HG03097 (cell line): ENCODE measurements at regions not wholly inside any gene's neighbourhood (a gene's known extent, or its start where the extent isn't known, plus 50 kb on each side); places are given as distances from the start of the nearest gene placed in this dataset.
A peak's percentile ranks its signal among the peaks of the same experiment; 100 is the strongest.
"Not testable (repeated sequence)": the region's sequence is repeated elsewhere in the genome, so short reads cannot be mapped to it uniquely, and the experiment has no call there.

Experiments
- ATAC-seq: cut with Tn5 transposase; IDR thresholded peaks from one replicate; pipeline ENCODE4 v1.9.1; 2021; ENCODE audit not compliant: unreplicated experiment, low FRiP score

DNA sequence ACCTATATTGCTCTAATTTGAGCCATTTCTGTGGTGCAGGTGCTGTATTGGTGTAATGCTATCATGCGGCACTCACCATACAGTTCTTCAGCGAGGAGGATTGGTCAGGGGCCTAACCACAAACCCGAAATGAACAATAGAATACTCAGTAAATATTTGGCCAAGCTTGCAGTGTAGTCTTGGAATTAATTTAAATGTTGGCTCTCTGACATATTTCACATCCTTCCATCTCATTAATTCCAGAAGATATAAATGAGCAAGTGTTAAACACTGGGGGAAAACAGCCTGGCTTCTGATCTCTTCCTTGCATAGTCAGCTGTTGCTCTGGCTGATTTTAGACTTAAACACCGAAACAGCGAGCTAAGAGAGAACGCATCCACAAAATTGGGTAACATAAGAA lies 663.1 kb upstream of the GHITM start:
- no peak for ATAC-seq

DNA sequence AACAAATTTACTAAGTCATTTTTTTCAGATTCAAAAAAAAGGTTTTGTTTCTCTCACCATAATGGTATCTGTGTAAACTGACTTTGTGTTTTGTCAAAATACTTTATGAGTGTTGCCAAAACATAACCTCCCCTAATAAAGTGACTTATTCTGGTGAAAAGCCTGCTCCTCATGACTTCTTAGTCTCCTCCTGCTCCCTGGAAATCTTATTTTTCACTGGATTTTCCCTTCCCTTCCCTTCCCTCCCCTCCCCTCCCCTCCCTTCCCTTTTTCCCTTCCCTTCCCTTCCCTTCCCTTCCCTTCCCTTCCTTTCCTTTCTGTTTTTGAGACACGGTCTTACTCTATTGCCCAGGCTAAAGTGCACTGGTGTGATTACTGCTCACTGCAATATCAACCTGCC lies 650.1 kb upstream of the GHITM start:
- no peak for ATAC-seq

DNA sequence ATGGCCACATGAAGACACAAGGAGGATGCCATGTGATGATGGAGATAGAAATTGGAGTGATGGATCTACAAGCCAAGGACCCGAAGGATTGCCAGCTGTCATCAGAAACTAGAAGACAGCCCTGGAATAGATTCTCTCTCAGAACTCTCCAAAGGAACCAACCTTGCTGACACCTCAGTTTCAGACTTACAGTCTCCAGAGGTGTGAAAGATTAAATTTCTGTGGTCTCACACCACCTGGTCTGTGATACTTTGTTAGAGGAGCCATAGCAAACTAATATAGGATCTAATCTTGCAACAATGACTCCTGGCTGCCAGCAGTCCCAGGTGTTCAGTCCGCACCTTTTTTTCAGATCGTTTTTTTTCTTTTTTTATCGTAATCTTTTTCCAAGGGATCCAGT lies 647.3 kb upstream of the GHITM start:
- no peak for ATAC-seq

DNA sequence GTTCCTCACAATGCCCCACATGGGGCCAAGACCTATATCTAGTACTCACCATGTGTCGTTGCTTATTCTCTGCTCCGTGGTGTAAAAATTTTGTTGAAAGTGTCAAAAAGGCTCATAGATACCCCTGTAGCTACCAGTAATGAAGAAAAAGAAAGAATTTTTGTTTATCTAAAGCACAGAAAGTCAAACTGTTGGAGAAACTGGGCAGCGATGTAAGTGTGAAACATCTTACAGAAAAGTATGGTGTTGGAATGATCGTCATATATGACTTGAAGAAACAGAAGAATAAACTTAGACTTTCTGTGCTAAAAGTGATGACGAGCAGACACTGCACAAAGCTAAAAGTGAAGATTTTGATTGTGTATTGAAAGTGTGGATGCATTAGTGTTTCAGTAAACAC lies 626.6 kb upstream of the GHITM start:
- ATAC-seq, result no peak

DNA sequence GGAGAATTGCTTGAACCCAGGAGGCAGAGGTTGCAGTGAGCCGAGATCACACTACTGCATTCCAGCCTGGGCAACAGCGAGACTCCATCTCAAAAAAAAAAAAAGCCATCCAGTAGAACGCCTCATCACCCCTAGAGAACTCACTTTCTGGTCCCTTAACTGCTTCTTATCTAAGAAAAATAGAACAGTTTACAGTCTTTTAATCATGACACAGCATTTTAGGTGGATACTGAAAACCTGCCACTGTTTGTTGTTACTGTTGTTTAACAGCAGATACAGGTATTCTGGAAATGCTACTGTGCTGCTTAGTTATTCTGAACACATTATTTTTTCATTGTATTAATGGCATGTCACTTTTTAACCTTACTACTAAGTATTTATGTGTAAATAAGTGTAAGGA lies 624.3 kb upstream of the GHITM start:
- ATAC-seq, result no peak

DNA sequence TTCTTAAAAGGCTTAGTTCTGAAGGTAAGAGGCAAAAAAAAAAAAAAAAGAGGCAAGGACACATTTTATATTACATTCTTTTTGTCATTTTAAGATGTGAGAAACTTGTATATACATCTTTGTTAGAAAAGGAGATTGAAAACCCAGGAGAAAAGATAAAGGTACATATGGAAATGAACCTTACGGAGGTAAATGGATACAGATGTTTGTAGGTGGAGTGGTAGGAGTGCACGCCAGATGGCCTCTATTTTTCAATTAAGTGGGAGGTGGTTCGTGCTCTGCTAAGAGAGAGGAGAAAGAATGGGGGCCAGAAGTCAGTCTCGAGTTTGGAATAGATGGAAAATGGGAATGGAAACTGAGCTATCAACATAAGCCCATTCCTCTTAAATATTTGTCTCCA lies 622.5 kb upstream of the GHITM start:
- ATAC-seq, result no peak

DNA sequence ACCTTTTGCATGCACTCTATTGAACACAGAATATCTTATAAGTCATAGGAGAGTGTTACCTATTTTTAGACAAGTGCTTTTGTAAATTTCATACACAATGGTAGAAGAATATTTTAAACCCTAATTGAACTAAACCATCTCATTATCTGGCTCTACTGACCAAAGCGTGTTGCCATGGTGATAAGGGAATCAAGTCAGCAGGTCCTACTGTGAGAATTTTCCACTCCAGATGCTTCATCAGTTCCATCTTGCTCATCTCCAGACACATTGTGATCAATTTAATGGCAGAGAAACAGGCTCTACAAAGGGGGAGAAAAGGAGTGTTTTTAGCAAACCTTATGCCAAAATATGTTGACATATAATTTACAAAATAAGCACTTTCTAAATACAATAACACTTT lies 621.9 kb upstream of the GHITM start:
- ATAC-seq, result no peak

DNA sequence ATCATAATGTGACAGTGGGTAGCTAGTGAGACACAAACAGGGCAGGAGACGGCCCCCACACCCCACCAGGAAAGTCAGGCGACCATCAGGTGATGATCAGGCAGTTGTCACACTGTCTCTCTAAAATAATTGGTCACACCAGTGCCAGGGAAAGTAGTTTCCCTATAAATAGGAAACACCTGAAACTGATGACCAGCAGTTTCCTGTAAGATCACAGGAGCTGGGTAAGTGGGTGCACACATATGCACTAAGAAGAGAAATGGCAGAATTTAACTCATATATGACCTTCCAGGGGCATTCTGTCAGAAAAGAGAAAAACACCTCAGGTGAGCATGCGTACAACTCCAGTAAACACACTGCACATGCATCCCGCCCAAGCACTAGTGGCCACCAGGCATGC lies 620.5 kb upstream of the GHITM start:
- ATAC-seq, result no peak

DNA sequence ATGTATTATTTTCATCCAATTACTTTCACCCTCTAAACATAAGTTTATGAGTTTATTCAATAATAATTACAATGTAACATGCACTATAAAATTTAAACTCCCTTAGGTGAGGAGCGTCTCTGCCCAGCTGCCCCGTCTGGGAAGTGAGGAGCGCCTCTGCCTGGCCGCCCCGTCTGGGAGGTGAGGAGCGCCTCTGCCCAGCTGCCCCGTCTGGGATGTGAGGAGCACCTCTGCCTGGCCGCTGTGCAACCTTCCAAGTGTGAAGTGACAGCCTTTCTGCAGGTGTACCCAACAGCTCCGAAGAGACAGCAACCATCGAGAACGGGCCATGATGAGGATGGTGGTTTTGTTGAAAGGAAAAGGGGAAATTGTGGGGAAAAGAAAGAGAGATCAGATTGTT lies 618.9 kb upstream of the GHITM start:
- not testable (repeated sequence) for ATAC-seq

DNA sequence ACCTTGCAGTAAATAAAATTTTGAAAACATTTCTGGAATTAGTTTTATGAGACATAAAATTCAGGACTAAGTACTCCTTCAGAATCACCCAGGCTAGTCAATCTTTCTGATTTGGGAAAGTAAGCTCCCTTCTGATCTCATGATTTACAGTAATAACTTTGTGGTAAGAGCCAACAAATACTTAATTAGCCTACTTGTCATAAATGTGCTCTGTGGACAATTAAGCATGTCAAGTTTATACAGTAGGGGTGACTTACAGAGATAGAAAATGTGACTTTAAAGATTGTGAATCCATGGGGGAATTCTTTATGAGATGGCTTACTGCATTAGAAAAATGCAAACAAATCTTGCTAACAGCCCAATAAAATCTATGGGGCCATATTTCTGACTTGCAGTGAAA lies 616.9 kb upstream of the GHITM start:
- no peak for ATAC-seq

DNA sequence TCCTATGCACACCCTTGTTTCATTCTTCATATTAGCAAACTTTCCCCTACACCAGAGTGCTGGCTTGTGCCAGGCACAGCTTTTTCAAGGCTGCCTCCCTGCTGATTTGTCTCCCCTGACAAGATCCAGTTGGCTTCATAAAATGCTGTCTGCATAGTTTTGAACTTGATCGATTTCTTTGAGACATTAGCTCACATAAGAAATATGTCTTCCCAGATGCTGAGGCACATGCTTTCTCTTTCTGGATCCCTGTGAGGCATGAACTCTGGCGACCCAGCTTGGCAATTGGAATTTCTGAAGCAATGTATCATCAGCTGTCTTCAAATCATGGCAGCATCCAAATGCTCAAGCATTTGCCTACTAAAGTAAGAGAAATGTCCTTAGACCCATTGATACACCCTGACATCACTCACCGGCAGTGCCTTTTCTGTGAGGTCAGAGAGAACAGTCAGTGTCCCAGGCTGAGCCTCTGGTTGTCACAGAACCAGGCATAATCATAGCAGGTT lies 616.4 kb upstream of the GHITM start:
- ATAC-seq, result no peak

DNA sequence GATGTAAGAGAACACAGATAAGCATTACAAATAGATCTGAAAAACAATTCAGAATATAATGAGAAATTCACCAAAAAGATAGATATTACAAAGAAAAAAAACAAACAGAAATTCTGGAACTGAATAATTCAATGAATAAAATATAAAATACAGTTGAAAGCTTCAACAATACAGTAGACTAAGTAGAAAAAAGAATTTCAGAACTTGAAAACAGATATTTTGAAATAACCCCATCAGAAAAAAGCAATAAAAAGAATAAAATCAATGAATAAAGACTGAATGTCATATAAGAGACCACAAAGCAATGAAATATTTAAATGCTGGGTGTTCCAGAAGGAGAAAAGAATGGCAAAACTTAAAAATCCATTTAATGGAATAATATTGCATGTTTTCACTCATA lies 611.4 kb upstream of the GHITM start:
- no peak for ATAC-seq

DNA sequence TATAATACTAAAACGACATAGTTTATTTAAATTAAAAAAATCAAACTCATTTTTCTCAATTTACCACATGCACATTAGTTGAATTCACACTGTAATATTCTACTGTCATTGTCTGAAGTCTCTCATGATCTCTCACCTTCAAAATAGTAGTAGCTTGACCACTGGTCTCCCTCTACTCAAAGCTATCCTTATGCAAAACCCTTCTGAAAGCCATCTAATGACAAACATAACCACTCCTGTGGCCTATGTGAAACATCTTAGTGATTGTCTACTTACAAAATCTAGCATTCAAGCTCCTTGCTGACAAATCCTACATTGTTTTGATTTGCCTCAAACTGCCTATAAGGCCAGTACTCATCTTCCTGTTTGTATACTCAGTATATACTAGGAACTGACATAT lies 606.0 kb upstream of the GHITM start:
- ATAC-seq, result no peak

DNA sequence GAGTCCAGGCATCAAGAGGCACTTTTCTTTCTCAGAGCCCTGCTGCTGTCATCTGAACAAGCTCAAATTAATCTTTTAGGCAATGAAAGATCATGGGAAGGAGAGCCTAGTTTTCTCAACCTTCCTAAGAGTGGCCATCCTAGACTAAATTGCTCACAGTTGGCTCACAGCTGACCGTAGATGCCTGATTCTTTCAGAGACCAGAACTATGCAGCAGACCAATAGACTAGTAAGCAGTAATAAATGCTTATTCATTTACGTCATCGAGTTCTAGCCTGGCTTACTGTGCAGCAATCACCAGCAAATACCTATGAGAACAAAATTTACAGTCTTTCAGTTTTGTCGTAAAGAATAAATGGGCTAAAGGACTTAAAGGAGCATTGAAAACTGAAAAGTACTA lies 602.9 kb upstream of the GHITM start:
- ATAC-seq, result no peak

DNA sequence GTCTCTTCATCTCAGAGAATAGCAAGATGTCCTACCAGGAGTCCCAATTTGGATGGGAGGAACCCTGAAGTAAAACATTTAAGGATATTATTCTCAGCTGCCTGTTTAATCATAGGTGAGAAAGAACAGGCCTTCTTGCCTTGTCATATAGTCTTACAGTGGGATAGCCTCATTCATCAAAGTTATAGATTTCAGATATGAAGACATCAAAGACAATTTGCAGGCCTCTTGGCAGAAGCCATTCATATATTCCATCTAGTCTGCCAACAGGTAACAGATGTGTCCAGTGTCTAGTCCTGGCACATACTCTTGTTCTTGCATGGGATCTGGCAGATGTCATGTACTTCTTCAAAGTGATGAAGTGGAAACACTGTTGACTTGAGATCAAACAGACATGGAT lies 601.3 kb upstream of the GHITM start:
- ATAC-seq, result no peak

DNA sequence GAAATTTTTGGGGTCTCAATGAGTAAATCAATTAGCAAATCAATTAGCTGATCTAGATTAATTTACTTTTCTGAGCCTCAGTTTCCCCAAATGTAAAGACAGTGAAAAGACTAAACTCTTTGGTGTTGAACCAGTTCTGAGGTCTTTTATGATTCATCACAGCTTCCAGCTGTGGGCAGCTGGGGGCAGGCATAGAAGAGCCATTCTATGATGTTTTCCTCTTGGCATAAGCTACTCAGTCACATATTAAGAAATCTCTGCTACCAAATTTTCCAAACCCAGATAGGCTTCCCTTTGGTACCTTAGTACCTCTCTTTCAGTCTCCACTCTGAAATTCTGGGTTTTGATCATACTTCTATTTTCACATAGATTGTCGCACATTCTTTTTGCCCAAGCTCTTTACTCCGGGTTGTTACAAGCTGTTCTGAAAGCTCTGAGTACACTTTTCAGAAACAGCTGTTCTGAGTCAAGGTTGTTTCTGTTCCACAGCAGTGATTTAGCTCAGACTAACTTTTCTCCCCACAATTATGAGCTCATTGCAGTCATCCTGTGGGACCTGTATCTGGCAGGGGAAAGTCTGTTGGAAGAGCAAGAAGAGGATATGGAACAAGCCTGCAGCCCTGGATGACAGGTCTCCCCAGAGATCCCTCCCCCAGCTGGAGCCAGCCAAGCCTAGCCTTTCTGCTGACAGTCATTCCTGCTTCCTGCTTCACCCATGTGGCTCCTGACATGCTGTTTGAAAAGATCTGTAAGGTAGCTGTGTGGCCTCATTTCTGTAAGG lies 599.6 kb upstream of the GHITM start:
- ATAC-seq, result peak; percentile 48

DNA sequence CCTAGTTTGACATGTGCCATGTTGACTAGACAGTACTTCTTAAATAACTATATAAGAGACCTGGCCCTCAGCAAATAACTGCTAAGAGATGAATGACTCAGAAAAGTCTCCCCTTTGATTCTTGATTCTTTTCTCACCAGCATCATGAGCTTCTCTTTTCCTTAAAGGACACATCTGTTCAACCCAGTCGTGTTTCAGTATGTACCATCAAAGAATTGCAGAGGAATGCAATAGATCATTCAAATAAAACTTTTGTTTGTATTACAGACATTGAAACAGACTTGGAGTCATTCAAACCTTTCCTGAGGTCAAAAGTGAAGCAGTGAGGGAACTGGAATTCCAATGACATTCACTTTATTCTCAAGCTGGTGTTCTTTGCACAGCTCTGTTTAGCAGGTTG lies 598.3 kb upstream of the GHITM start:
- no peak for ATAC-seq

DNA sequence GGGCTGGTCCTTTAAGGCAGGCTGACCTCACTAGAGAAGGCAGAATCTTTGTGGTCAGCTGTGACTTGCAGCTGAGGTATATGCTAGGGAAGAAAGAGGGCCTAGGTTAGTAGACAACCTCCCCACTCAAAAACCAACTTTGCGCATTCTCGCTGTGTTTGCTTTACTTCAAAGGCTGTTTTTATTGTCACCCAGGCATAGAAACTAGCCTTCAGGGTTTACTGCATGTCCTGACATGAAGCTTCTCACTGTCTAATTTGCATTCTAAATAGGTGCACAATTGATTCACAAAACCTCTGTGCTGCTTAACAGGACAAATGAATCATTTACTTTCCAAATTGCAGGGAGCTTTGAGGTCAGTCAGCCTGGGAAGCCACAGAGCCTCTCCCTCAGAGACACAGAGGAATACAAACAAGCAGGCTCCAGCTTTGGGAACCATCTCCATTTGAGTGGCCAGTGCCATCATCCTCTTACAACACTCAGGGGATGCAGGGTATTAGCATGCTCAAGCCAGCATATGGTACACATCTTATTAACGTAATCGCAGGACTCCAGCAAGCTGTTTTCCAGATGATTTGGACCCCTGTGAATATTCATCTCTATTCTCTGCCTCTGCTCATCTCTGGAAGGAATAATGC lies 596.4 kb upstream of the GHITM start:
- ATAC-seq, result peak; percentile 48

DNA sequence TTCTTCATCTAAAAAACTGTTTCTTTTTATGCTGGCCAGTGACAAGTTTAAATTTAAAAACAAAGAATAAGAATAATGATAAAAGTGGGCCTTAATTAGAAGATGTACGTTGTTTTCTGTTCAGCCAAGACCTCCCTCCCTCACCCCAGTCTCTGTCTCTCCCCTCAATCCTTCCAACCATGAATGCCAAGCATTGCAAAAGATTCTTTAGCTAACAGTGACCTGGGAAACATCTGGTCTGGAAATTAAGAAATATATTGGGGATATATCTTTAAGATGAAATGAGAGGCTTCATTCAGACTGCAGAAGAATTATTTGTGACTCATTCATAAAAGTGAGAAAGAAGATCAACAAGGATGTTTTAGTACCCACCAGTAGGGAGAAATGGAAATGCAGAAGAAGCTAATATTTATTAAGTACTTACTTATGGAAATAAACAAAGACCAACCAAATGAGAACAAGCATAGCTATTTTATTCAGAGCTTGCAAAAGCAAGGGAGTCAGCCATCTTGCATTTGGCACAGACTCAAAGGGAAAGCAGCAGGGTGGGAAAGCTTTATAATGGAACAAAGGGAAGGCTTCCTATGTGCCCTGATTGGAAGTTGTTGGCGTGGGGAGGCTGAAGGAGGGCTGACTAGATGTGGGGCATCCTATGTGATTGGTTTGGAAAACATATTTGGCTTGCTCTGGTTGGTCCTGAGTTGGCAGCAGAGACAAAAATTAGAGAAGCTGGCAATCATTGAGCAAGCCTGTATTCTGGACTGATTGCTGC lies 595.4 kb upstream of the GHITM start:
- ATAC-seq, result no peak

DNA sequence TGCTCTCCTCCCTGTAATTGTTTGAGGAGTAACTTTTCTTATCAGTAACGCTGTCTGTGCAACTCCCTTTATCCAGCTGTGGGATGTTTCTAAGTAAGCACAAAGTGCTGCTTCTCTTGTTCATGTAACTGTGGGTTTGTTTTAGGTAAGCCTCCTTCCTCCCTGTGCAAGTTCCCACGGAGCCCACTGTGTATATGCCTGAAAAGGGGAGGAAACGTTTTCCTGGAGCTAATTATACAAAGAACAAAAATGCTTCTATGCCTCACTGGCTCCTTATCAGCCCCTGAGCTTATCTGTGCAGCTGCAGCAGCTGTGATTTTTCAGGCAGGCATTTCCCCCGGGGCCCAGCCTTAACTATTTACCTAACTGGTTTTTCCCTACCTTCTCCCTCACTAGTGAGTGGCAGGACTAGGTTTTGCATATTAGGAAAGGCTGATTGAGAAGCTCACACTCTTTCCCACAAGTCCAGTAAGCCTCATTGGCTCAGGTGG lies 593.4 kb upstream of the GHITM start:
- ATAC-seq, result no peak

DNA sequence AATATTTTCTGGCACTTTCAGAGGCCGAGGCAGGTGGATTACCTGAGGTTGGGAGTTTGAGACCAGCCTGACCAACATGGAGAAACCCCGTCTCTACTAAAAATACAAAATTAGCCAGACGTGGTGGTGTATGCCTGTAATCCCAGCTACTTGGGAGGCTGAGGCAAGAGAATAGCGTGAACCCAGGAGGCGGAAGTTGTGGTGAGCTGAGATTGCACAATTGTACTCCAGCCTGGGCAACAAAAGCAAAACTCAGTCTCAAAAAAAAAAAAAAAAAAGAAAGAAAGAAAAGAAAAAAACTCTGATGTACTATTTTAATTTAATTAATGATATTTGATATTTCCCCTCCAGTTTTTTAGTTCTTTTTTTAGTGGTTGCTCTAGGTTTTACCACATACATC lies 588.1 kb upstream of the GHITM start:
- not testable (repeated sequence) for ATAC-seq
